Uterus (tissue), 2 donors: ENCODE measurements at regions not wholly inside any gene's neighbourhood (a gene's known extent, or its start where the extent isn't known, plus 50 kb on each side); places are given as distances from the start of the nearest gene placed in this dataset.

Experiments
- POLR2A ChIP-seq, 2 donors: fragments of 450-650 bp; IDR thresholded peaks; one replicate each; pipeline ENCODE4 v1.6.1; 2016; ENCODE audit warnings: antibody characterized with exemption in 2 of 2, mild to moderate bottlenecking in 1 of 2, moderate library complexity in 1 of 2
- TF ChIP-seq, protein P1 (sequence below), 4 experiments: fragments of 200-600 bp in 2 of 4; fragments of 450-650 bp in 2 of 4; sonication (generic) in 2 of 4; IDR thresholded peaks; one replicate each; pipeline ENCODE4 v1.5.1; 2016 to 2019; ENCODE audit warnings: antibody characterized with exemption in 4 of 4, mild to moderate bottlenecking in 2 of 4, moderate library complexity in 1 of 4

GRCh38 chr6:156534594-156534993 lies 242.6 kb upstream of the ARID1B start:
- no peak for TF ChIP-seq POLR2A (IDR thresholded peaks at IDR 0.05)
- TF ChIP-seq, protein P1, sequence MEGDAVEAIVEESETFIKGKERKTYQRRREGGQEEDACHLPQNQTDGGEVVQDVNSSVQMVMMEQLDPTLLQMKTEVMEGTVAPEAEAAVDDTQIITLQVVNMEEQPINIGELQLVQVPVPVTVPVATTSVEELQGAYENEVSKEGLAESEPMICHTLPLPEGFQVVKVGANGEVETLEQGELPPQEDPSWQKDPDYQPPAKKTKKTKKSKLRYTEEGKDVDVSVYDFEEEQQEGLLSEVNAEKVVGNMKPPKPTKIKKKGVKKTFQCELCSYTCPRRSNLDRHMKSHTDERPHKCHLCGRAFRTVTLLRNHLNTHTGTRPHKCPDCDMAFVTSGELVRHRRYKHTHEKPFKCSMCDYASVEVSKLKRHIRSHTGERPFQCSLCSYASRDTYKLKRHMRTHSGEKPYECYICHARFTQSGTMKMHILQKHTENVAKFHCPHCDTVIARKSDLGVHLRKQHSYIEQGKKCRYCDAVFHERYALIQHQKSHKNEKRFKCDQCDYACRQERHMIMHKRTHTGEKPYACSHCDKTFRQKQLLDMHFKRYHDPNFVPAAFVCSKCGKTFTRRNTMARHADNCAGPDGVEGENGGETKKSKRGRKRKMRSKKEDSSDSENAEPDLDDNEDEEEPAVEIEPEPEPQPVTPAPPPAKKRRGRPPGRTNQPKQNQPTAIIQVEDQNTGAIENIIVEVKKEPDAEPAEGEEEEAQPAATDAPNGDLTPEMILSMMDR (IDR thresholded peaks at IDR 0.05): no peak
